Embryonic facial prominence (tissue), 1 donor: ENCODE measurements at regions not wholly inside any gene's neighbourhood (a gene's known extent, or its start where the extent isn't known, plus 50 kb on each side); places are given as distances from the start of the nearest gene placed in this dataset.
"Not testable (repeated sequence)": the region's sequence is repeated elsewhere in the genome, so short reads cannot be mapped to it uniquely, and the experiment has no call there.

Experiments
- DNase-seq: peaks from one replicate; pipeline ENCODE4 v3.0.0-alpha.2; 2016; ENCODE audit errors: extremely low spot score

DNA sequence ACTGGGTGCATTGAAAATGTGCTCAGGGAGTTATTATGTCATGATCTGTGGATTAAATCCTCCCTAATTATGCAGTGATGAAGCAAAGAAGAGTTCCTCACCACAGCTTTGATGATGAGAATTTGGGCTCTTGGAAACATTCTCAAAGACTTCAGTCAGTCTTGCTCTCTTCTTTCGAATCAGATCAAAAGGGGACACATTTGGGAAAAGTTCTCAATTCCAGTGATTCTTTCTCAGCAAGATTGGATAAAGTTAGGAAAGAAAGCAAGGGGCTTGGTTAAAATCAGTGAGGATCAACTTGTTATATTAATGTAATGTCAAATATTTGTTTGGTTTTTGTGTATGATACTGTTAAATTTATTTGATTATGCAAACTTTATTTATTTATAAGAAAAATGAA is 411.3 kb upstream of the ACTBL2 start:
- no peak for DNase-seq

DNA sequence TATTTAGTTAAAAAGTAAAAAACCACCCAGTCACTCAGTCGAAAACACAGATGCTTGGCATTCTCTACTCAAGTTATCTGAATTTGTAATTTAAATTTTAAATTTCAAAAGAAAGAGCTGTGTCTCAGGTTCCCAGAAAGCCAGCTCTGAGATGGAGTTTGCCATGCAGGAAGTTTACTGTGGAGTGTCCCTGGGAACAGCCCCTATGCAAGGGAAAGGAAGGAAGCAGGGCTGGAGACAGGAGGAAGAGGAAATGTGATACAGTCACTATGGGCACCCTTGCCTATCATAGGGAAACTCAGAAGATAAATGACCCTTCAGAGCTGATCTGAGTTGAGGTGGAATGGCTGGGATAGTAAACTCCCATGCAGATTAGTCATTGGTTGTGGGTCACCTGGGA is 408.8 kb upstream of the ACTBL2 start:
- no peak for DNase-seq

DNA sequence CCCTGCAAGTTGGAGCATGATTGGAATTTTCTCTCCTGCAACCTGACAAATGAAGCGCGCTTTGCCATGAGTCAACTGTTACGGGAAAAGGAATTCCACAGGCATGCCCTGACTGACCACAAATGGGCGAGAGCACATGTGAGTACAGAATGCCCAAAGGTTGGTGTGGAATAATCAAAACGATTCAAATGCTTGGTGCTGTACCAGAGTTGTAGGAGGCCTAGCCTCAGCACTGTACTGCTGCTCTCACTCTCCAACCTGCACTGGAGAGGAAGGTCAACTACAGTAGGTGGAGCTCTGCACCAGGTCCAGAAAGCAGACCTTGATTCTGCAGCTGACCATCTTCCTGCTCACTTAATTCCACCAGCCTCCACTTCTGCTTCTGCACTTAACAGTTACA is 406.9 kb upstream of the ACTBL2 start:
- no peak for DNase-seq

DNA sequence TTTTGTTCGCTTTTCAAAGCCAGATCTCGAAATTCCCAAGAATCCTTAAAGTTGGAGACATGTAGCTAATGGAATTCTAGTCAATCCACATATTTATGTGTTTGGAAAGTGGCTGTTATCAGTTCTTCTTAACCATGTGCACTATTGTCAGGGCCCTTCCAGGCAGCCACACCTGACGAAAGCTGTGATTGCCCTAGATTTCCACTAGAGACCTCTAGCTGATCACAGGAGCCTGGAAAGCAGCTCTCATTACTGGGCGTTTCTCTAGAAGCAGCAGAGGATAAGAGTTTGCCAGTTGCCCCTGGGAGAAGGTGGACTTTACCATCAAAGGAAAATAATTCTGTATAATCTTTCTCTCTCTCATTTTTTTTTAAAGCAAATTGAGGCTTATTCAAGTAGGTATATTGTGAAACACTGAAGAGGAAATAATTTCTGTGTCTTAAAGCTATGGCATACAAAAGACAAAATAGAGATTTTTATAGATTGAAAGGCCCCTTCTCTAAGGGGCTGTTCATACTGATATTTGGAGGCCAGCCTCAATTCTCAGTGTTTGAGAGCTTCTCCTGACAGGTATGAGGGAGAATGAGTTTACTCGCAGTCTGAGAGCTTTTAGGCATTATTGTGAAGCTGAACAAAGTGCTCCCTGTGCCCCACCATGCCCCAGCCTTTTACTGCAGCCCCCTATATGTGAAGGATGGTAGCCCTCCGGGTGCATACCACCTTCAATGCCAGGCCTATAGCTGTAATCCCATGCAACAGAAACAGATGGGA is 405.4 kb upstream of the ACTBL2 start:
- peak; percentile 36 for DNase-seq

DNA sequence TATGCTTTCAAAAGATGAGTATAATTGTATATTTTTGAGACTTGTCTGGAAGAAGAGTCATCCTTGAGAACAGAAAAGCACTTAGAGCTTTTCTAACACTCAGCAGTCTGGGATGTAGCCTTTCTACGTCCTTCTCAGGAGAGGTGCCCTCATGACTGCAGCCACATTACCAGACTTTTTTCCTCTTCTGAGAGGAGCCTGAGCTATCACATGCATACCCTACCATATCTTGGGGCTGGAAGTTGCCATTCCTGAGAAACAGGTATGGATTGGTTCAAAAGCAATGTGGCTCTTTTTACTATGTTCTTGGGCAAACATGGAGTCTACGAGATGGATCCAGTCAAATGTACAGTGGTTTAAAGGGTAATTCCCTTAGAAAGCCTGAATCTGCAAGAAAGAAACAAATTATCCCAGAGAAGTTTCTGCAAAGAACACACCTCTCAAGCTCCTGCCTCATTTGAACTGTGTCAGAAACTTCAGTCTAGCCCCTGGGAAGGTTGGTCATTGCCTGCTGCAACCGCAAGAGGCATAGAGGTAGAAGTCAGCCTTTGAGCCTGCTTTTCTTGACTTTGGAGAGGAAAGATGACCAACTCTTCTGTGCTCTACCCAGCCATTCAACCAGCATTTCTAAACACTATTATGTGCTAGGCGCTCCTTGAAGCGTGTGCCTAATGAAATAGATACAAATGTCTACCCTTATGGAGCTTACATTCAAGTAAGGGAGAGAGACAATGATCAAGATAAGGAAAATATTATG is 401.9 kb upstream of the ACTBL2 start:
- DNase-seq = no peak

DNA sequence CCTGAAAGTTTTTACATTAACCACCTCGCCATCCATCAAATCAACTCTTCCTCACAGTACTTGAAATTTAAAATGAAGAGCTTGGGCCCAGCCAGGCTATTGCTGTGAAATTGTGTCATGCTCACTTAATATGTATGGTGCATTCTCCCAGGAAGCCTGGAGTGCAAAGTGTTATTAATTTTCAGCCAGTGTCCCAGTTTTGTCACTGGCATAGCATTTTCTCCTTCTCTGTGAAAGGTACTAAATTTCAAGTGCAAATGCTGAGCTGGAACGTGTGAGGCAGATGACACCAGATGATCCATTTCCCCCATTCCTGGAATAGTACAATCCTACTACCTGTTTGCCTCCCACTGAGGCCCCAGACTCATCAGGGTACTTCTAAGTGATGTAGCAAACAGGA is 397.6 kb upstream of the ACTBL2 start:
- DNase-seq = no peak

DNA sequence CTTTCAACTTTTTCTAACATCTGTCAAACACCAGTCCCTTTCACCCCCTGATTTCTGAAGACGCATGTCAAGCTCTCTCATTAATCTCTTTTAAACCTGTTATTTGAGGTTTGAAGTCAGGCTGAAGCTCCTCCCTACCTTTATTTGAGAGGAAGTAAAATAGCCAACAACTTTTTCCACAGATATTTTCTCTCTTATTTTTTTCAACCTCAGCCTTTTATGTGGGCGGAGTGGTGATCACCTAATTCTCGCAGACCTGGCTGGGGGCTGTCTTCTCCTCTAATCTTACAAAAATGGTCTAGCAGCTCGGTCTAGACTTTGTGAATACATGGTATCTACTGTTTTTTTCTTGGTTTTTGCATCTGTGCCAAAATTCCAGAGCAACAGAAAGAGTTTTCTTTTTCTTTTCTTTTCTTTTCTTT is 395.7 kb upstream of the ACTBL2 start:
- no peak for DNase-seq

DNA sequence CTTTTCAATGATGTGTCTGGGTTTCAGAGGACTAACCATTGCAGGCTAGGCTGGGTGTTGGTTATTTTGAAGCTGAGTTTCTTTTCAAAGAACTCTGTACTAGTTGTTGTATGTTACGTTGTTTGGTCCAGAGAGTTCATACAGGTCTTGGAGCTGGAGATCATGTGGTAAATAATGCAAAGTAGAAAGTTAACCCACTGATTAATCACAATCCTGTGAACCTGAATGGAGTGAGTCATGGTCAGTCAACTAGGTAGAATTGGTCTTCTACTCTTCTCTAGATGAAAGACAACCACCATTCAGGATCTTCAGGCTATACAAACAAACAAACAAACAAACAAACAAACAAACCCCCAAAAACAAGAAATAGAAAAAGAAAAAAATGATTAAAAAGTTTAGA is 388.9 kb upstream of the ACTBL2 start:
- DNase-seq = no peak

DNA sequence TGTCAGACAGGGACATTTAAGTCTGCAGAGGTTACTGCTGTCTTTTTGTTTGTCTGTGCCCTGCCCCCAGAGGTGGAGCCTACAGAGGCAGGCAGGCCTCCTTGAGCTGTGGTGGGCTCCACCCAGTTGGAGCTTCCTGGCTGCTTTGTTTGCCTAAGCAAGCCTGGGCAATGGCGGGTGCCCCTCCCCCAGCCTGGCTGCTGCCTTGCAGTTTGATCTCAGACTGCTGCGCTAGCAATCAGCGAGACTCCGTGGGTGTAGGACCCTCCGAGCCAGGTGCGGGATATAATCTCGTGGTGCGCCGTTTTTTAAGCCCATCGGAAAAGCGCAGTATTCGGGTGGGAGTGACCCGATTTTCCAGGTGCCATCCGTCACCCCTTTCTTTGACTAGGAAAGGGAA is 387.7 kb upstream of the ACTBL2 start:
- DNase-seq = not testable (repeated sequence)

DNA sequence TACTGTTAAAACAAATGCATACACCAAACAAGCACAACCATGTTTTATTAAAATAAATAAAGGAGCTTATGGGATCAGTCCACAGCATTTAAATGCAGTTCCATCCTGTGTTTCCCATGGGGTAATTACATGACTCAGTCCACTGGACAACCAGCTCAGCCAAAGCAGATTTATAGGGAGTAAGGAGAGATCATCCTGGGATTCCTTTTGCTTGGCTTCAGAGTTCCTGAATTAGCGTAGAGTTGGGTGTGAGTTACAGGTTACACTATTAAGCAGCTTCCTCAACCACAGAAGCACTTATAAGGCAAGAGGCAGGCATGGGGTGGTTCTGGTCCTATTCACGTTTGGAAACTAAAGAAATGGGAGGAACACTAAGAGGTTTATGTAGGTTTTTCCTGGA is 381.1 kb upstream of the ACTBL2 start:
- DNase-seq = no peak

DNA sequence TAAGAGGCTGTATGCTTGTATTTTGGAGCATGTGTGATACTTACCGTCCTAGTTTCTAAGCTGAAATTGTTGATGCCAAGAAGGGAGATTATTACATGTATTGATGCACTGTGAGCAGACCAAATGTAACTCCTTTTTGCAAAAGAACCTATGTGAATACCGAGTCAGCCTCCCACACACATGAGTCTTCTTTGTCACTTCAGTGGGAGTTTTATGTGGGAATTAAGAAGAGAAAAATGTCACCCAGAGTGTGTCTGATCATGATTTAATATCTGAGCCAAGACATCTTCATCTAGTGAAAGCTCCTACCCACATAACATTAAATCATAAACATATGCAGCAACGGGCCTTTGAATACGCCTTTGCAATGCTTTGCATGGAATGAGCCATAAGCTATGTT is 380.3 kb upstream of the ACTBL2 start:
- no peak for DNase-seq

DNA sequence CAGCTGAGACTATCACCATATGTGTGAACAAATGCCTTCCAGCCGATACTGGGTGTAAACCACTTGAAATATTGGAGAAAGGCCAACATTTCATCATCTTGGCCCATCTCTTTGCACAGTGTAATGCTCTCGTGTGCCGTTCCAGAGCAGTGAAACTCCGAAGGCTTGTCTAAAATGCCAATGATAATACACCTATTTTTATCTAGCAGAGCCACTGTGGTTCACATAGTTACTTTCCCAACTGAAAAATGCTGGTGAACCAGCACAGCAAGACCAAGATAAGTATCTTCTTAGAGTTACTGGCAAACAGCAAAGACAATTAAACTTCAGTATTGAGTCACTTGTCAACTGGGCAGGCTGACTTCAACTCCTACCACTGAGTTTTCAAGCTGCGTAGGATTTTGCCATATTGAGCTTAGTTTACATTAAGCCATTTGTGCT is 379.9 kb upstream of the ACTBL2 start:
- no peak for DNase-seq

DNA sequence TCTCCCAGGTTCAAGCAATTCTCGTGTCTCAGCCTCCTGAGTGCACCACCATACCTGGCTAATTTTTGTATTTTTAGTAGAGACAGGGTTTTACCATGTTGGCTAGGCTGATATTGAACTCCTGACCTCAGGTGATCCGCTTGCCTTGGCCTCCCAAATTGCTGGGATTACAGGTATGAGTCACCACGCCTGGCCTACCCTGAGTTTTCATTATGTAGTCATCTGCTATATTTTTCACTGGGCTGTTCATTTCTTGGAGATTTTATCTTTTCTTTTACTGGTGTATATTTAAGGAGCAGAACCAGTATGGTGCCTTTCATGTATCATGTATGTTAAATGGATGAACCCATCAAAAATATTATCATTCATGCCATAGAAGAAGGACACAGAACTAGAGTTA is 377.0 kb upstream of the ACTBL2 start:
- DNase-seq = no peak

DNA sequence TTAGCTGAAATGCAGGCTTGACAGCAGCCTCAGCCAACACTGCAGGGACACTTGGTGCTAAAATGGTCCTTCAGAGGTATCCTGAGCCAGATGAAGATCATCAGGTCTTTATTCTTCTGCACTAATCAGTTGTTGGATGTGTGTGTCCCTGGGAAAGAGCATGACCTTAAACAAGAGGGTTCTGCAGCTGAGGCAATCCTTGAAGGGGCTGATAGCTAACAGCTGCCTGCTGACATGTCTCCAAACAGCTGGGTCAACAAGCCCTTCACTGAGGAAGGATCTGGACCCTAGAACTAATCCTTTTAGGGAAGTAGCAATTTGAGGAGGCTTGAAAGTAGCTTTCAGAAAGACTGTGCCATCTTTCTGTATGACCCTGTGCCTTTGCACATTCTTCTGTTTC is 376.3 kb upstream of the ACTBL2 start:
- no peak for DNase-seq

DNA sequence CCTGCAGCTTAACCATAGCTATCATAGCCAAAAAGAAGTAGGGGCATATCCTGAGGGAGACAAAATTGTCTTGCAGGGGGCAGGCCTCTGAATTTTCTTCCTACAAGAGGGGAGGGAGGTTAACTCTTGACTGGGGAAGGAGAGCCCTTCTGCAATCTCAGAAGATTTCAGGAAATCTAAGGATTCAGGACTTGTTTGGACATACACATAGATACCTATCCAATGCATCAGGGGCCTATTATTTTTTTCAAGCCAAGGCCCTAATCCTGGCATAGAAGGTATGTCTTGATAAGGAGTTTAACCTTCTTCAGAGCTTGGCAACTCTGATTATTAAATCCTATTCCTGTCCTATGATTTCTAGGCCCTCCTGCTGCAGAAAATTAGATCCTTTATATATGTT is 375.1 kb upstream of the ACTBL2 start:
- no peak for DNase-seq

DNA sequence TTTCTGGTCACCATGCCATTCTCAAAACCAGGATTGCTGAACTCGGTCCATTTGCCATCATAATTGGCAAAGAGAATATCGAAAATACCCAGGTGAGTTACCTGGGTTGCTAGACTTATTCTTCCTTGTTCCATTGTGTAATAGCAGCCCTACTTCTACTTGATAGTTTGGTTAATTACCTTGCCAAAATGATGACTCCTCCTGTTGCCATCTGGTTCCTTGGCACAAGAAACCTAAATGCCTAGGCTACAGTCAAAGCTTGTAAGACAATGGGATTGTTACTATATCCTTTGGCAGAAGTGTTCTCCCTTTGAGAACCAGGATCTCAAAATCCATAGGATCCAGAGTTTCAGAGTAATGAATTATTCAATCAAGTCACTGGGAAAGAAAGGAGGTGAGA is 373.2 kb upstream of the ACTBL2 start:
- DNase-seq = no peak

DNA sequence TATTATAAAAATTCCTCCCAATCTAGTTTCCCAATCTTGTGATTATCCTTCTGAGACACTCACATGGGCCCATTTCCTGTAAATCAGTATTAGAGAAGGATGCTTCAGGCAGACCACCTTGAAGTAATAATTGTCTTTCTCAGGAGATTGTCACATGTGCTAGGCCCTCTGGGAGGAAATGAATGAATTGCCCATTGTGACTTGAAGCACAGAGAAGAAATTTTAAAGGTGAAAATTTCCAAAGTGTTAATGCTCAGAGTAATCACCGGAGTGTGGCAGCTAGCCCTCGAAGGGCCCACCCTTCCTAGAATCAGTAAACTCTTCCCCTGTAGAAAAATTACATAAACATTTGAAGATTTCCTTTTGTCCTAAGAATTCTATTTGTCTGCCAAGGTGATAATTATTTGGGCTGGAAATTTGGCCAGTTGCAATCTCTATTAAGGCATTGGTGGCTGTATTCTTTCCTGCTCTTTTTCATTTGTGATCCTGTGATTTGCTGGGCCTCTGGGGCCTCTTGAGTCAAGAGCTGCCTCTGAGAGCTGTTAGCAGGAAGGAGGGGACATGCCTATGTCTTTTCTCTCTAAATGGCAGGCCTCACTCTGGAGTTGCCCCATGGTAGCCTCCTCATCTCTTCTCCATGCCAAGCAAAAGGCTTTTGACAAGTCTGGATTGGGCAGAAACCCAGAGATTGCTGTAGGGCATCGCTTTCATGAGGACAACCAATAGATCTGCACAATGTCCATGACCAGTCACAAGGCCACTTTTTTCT is 371.5 kb upstream of the ACTBL2 start:
- no peak for DNase-seq

DNA sequence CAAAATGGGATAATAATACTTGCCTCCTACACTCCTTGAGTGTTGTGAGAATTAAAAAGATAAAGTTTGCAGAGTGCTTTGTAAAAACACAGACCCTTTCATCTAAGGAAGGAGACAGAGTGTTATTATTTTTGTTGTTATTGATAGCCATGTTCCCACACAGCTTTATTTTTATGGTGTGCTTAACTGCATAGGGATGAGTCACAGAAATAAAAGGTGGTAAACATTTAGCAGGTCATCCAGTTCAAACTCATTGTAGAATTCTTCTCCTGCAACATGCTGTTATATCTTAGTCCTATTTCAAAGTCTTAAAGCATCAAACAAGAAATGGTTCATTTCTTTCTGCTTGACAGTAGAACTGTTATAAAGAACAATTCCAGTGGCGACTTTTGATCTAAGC is 367.5 kb upstream of the ACTBL2 start:
- no peak for DNase-seq

DNA sequence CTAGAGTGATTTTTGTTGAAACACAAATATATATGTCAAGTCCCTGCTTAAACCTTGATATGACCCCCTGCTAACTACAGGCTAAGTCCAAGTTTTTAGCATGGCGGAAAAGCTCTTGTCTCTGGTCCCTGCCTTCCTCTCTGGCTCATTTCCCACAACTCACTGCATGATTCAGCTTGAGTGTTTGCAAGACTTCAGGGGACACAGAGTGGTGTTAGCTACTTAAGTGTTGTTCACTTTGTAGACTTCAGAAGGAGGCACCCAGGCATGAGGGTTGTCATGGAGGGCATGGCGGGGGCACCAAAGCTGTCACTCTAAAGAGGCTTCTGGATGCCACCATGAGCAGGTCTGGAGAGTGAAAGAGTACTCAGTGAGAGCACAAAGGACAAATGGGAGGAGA is 362.4 kb upstream of the ACTBL2 start:
- DNase-seq = no peak

DNA sequence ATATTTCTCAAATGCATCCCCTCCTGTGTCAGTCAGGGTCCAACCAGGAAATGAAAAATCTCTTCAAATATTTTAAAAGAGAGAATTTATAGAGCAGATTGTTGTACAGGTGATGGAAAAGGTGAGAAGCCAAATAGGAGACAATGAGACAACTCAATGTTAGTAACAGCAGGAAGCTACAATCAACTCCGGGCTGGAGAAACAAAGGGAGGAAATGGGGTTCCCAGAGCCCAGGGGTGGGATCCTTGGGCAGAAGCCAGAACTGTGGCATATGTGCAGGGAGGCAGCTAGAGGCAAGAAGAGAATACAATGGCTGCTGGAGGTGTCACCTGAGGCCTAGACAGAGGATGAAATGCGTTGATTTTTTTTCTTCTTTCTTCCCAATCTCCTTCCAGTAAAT is 361.8 kb upstream of the ACTBL2 start:
- no peak for DNase-seq

DNA sequence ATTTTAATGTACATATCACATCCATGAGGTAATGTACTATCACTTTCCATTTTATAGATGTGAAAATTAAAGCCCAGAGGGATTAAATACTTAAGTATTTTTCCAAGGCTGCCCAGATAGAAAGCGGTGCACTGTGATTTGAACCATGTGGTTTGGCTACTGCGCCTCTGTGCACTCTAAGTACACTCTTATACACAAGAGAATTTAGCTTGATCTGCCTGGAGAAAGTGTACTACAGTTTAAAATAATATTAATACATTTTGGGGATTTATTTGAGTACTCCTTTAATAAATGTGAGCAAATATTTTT is 360.4 kb upstream of the ACTBL2 start:
- no peak for DNase-seq

DNA sequence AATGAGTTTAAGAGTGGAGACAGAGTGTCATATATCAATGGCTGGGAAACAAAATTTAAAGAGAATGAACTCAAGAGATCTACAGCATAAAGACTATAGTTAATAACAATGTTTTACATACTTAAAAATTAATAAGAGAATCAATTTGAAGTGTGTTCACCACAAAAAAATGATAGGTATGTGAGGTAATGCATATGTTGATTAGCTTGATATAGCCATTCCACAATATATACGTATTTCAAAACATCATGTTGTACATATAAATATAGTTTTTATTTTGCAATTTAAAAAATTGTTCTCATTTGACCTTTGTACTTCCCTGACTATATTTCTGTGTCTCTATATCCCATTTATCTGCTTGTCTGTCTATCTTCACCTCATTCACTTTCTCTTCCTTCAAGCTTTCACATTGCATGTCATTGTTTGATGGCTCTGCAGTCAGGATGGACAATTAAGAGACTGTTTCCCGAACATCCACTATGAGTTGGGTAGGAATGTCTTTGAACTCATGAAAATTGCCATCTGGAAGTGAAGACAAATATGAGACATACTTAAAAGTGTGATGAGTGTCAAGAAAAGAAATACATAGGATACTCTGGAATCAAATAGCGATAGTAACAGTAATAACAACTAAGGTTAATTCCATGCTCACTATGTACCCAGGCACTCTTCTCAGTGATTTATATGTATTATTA is 359.9 kb upstream of the ACTBL2 start:
- no peak for DNase-seq
